Inflammatory macrophage treated with lipopolysaccharide for 4 hours (primary cell): ENCODE measurements at regions not wholly inside any gene's neighbourhood (a gene's known extent, or its start where the extent isn't known, plus 50 kb on each side); places are given as distances from the start of the nearest gene placed in this dataset.
A peak's percentile ranks its signal among the peaks of the same experiment; 100 is the strongest.

Experiments
- DNase-seq: peaks from one replicate; pipeline ENCODE4 v3.0.0-alpha.2; 2020

DNA sequence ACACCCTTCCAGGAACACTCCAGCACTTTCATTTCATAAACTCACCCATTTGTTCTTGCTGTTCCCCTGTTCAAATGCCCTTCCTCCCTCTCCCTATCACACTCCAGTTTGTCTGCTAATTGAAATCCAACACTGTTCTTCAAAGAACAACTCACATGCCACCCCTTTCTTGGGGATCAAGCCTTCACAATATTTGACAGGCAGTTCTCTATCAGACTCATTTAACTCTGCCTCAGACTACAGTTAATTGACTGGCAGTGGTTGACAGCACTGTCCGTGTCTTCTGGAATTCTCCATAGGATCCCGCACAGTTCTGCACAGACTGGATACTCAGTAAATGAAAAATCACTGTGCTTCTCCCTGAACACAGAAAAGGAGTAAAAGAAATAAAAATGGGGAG lies 87.8 kb downstream of the PMP22 start:
- no peak for DNase-seq

DNA sequence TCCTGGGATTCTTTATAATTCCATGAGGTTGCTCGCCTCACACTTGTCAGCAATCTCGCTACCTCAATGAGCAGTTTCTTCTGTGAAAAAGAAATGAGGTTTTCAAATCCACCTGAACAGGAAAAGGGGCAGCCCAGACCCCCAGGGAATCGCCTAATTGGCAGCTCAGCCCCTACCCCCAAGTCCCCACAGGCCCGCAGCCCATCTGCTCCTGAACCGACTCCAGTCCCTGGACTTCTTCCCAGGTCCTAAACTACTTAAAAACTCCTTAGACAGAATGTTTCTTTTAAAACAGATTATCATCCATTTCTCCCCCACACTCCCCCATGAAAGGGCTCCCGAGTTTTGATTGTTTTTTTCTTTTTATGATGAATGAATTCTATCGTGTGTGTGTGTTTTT lies 89.8 kb downstream of the PMP22 start:
- no peak for DNase-seq

- DNase-seq, result peak; percentile 49
Measured at GRCh38 chr17:15171167-15172047, 93.7 kb downstream of the PMP22 start.

GRCh38 chr17:15169676-15170075 lies 95.5 kb downstream of the PMP22 start:
- no peak for DNase-seq

GRCh38 chr17:15168379-15168778 lies 96.7 kb downstream of the PMP22 start:
- DNase-seq, result no peak

GRCh38 chr17:15161395-15161794 lies 103.7 kb downstream of the PMP22 start:
- no peak for DNase-seq

GRCh38 chr17:15157051-15157450 lies 108.1 kb downstream of the PMP22 start:
- DNase-seq, result peak; percentile 43

DNA sequence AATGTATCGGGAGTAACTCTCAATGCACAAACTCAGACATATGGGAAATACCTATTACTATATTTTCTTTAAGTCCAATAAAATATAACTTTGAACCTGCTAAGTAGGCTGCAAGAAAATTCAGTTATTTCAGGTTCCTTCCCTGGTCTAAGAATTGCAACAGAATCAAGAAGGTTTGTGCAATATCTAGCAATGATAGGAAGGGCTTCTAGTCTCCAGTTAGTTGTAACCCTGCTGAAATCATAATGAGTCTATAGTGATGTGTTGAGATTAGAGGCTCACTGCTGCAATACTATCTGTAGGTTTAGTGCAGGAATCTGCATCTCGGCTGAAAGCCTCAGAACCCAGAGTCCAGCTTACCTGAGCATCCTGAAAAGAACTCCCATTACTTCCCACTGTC lies 110.5 kb downstream of the PMP22 start:
- DNase-seq, result peak; percentile 31

GRCh38 chr17:15145621-15146020 lies 119.5 kb downstream of the PMP22 start:
- no peak for DNase-seq

DNA sequence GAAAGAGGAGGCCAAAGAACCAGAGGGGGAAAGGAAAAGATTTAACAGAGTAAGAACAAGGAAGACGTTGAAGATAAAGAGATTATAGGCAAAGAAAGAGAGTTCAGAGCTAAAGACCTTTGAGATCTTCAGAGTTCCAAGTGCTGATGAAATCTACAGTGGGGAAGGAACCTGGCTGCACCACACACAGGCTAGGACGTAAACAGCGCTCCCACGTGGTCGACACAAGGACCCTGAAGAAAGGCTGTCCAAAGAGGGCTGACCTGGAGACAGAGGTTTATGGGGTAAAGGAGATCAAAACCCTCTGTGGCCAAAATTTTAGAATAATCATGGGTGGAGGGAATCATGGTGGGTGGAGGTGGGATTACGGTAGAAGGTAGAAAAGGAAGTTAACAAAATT lies 121.6 kb downstream of the PMP22 start:
- DNase-seq, result no peak

- no peak for DNase-seq
Measured at GRCh38 chr17:15134363-15134762, 130.8 kb downstream of the PMP22 start.

DNA sequence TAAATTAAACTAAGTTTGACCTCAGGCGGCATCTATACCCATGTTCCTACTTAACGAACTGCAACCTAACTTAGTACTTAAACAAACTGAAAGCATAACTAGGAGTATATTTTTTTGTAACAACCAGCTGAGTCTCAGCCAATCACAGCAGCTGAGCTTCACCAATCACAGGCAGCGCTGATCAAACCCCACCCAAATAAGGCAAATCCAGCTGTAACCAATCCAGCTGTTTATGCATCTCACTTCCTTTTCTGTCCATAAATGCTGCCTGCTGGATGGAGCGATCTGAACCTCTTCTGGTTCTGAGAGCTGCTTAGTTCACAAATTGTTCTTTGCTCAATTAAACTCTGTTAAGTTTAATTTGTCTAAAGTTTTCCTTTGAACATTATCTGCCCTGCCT lies 131.3 kb downstream of the PMP22 start:
- no peak for DNase-seq

- no peak for DNase-seq
Measured at GRCh38 chr17:15133143-15133542, 132.0 kb downstream of the PMP22 start.

GRCh38 chr17:15130426-15130825 lies 134.7 kb downstream of the PMP22 start:
- DNase-seq, result no peak

- DNase-seq, result no peak
Measured at GRCh38 chr17:15129986-15130385, 135.1 kb downstream of the PMP22 start.

DNA sequence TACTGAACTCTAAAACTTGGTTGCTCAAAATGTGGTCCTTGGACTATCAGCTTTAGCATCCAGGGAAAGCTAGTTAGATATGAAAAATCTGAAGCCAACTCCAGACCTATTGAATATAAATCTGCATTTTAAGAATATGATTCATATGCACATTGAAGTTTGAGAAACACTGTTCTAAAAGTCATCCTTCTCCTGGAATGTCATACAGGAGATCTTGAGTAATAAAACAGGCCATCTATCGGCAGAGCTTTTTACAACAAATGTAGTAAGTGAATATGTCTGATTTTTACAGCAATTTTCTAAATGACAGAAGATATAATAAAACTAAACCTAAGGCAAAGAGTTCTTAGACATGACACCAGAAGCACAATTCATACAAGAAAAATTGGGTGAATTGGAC lies 140.4 kb downstream of the PMP22 start:
- DNase-seq, result no peak

- no peak for DNase-seq
Measured at GRCh38 chr17:15124264-15124595, 140.9 kb downstream of the PMP22 start.

DNA sequence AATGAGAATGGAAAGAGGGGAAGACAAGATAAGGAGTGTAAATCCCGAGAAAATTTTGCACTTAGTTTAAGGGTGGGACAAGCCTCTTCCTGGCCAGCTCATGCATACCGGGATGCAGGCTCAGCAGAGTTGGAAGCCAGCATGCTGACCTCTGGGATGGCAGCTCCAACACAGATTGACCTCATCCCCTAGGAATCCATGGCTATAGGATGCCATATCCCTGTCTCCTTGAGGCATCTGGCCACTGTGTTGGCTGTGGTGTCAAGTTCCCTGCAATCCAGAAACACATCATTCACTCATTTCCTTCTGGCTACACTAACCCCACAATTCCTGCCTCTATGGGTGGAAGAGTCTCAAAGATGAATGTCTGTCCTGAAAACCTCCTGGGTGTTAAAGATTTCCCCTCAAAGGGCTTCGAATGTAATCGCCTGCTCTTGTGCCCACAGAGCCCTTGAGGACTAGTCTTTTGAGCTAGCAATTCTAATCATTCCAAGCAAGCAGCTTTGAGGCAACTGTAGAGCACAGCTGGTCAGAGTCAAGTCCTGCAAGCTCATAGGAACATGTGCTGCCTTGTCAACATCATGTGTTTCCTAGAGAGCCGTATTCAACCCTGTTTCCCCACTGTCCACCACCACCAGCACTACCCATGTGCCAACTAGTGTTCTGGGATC lies 141.4 kb downstream of the PMP22 start:
- no peak for DNase-seq

DNA sequence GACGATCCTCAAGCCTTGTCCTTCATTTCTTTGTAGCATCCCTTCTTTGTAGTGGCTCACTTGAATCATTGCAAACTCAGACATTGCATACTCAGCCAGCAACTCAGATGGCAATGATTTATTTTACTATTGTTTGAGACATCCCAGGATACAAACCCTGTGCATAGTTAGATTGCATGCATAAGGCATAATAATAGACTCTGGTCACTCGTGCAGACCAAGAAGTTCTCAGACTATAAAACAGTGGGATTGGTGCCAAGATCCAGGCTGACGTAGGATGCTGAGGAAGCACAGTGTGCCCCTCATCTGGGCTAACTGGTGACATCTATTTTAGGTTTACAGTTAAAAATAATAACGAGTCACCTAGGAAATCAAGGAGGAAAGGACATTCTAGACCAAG lies 142.3 kb downstream of the PMP22 start:
- DNase-seq, result no peak

DNA sequence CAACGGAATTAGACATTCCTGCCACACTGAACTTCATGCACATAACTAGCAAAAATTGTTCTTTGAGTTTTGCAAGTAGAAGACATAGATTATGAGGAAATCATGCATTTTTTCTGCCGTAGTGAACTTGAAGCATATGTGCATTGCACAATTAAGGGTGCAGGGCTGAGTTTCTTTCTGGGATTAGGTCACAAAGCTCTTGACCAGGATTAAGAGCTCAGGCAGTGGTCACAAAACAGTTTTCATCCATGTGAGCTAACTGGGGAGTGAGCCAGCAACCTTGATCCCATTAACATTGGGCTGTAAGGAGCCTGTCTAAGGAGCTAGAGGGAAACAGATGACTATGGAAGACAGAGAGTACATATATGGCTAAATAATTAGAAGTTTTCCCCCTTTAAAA lies 143.7 kb downstream of the PMP22 start:
- DNase-seq, result no peak

DNA sequence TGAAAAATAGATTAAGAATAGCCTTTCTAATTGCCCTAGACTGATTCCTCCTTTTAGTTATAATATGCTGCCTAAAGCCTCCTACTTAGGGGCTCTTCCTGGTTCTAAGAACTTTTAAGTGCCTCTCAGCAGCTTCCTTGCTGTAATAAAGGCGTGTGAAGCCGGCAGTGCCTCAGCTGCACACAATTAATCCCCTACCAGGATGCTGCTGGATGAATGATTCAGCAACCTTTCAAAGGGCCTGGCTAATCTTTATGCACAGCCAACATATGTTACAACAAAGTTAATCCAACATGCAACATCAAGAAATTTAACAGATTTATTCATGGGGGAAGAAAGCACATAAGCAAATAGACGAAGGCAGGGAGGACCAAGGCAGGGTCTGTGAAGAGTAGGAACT lies 145.2 kb downstream of the PMP22 start:
- no peak for DNase-seq

DNA sequence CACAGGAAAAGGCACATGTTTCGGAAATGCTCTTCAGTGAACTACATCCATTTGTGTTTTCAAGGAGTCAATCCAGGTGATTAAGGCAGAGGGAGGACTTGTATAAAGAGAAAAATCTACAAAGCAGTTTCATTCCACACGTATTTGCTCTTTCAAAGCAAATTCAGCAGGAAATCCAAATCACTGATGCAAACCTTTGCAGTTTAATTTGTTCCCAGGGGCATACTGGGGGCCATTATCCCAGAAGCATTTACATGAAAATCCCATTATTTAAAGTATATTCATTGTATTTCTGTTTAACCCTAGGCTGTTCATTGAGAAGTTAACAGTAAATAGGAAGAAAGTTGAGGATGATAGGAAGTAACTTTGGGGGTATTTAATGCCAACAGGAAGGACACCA lies 147.9 kb downstream of the PMP22 start:
- DNase-seq, result no peak

DNA sequence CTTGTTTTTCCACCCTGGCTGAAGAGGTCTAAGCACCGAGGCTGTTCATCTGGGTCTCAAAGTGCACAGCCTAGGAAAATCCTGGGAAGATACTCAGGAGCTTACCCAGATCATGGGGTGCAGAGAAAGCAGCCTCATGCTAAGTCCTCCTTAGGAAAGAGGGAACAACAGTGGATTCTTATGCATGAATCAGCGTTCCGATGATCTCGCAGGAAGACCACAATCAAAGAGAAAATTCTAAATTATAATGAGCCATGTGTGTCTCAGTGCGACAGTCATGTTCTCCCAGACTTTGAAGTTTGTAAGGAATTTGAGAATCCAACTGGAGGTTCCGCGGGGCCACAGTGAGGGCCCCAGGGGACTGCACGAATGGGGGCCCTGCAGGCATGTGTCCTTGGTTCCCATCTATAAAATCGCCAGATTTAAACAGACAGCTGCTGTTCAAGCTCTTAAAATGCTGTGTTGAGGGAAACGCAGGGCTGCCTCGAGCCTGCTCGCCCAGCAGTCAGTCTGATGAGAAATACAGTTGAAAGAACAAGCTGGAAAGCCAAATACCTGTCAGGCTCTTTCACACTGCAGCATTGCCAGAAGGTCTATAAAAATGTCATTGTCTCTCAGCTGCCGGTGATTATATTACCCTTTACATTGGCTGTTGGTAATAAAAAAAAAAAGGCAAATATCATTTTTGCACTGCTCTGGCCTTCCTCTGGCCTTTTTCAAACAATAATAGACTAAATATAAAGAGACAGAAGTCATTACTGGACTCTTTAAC lies 152.1 kb downstream of the PMP22 start:
- DNase-seq, result no peak

GRCh38 chr17:15109608-15110007 lies 155.5 kb downstream of the PMP22 start:
- no peak for DNase-seq
